T-helper 1 cell treated with Interleukin-12 subunit alpha and Interleukin-12 subunit beta and Interleukin-4 antibody, amounts not matched to agents 30 ng/mL and 1 ng/mL, for 36 hours (primary cell): ENCODE measurements at regions not wholly inside any gene's neighbourhood (a gene's known extent, or its start where the extent isn't known, plus 50 kb on each side); places are given as distances from the start of the nearest gene placed in this dataset.

Experiments
- intact Hi-C: fragments of 100-400 bp; cut with micrococcal nuclease; formaldehyde crosslinking; loops from one replicate; pipeline ENCODE4 v1.15.1; 2024

DNA sequence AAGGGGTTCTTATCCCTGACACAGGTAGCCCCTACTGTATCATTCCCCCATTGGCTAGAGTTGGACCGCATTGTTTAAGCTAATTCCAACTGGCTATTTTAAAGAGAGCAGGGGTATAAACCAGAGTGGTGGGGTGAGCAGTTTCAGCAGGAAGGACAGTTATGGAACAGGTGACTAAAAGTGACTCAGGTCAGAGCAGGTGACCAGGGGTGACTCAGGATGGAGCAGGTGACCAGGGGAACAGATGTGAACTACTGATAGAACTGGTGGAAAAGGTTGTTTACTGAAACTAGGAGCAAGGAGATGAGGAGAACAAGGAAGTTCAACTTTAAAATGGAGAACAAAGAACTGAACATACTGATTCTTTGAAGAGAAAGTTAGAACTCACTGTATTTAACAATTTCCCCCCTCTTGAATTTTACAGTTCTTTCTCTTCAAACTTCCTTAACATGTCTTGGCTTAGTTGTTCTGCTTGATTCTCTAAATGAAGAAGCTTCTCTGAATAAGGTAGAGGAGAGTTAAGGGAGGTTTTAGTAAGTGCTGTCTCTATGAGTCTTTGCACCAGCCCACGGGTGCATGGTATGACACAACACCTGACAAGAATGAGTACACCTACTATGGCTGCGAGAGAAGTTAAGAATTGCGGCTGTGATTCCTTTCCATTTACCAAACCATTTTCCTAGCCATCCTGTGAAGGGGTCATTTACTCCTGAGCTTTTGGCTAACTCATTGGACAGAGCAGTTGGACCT lies 83.4 kb upstream of the WNT7A start:
- intact Hi-C loops, result loop anchor here (5.0 kb wide), 1 partner anchor 489 kb away; no protein-coding TSS in a partner anchor

GRCh38 chr3:13954741-13955483 lies 75.0 kb upstream of the WNT7A start:
- intact Hi-C loops, result no loop called here

GRCh38 chr3:13954266-13954665 lies 74.4 kb upstream of the WNT7A start:
- intact Hi-C loops, result no loop called here

- intact Hi-C loops, result no loop called here
Measured at GRCh38 chr3:13951184-13951583, 71.3 kb upstream of the WNT7A start.

GRCh38 chr3:13950042-13950441 lies 70.2 kb upstream of the WNT7A start:
- intact Hi-C loops, result no loop called here

DNA sequence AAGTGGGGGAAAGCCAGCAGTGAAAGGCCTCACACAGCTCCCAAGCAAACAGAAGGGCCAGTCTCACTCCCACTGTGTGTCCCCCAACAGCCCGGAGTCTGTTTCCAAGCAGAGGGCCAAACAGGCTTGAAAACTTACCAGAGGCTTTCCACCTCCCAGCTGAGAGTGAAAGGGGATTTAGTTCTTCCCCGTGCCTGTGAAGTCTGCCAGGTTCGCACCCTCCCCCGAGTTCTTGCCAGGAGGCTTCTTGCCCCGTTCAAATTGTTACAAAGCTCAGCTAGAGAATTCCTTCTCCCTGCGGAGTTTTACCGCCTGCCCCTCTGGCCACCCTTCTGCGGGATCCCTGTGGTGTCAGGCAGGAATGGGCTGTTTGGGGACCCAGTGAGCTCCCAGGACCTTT lies 68.0 kb upstream of the WNT7A start:
- intact Hi-C loops, result no loop called here

- intact Hi-C loops, result no loop called here
Measured at GRCh38 chr3:13939206-13939605, 59.3 kb upstream of the WNT7A start.

GRCh38 chr3:13937131-13937530 lies 57.3 kb upstream of the WNT7A start:
- intact Hi-C loops, result no loop called here

- intact Hi-C loops, result no loop called here
Measured at GRCh38 chr3:13935494-13936094, 55.7 kb upstream of the WNT7A start.

DNA sequence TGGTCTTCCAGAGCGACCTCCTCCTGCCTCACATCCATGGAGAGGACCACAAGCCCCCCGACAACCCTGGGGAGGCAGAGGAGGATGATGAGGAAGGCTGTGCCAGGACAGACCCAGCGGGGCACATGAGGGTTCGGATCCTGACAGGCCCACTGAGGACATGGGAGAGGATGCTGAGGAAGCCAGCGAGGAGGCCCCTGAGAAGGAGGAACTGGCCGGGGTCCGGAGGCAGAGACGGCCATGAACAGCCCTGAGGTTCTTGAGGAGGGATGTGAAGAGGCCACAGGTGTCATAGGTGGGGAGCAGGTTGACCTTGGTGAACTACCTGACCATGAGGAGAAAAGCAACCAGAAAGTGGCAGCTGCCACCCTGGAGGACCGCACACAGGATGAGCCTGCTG lies 54.9 kb upstream of the WNT7A start:
- intact Hi-C loops, result no loop called here

DNA sequence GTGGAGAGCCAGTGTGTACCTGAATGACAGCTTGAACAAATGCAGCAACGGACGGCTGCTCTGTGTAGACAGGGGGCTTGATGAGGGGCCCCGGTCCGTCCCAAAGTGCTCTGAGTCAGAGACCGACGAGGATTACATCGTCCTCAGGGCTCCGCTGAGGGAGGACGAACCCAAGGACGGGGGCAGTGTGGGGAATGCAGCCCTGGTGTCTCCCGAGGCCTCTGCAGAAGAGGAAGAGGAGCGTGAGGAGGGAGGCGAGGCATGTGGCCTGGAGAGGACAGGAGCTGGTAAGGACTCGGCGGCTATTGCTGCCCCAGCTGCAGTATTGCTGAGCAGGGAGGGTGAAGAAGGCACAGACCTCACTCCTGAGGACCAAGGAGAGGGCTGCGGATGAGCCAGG lies 54.4 kb upstream of the WNT7A start:
- intact Hi-C loops, result no loop called here

DNA sequence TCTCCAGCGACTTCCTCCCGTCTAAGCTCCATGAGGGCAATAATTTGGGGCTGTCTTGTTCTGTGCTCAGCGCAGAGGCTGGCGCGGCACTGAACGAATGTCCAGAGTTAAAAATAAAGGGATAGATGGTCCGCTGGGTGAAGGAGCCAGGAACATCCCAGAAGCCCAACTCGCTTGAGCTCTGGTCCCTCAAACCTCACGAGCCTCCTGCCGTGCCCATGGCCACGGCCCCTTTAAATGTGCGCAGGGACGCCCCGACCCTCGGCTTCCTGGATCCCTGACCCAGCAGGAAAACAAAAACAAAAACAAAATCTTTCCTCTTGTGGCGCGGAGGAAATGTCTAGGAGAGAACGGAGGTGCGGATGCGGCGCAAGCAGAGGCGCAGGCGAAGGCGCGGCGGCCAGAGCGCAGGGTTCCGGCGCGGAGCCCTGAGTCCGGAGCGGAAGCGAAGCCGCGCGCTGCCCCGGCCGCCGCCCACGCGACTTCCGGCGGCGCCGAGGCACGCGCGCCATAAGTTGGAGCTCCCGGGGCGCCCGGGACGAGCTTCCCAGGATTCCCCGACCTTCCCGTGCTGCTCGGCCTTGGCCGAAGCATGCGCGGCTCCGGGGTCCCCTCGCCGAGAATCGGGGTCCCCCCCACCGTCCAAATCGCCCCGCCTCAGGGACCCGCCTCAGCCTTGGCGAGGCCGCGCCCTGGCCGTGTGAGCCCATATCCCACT lies 52.9 kb upstream of the WNT7A start:
- intact Hi-C loops, result no loop called here

GRCh38 chr3:13931172-13931571 lies 51.3 kb upstream of the WNT7A start:
- intact Hi-C loops, result no loop called here
